ENCODE measurements at regions not wholly inside any gene's neighbourhood (a gene's known extent, or its start where the extent isn't known, plus 50 kb on each side); places are given as distances from the start of the nearest gene placed in this dataset.
"Not testable (repeated sequence)": the region's sequence is repeated elsewhere in the genome, so short reads cannot be mapped to it uniquely, and the experiment has no call there.

- no peak for DNase-seq
Observed at GRCh38 chr16:62816971-62817519, 780.8 kb upstream of the CDH8 start.

- no peak for DNase-seq
Observed at GRCh38 chr16:62814891-62815290, 778.7 kb upstream of the CDH8 start.

- no peak for DNase-seq
Observed at GRCh38 chr16:62805221-62805857, 769.1 kb upstream of the CDH8 start.

GRCh38 chr16:62794724-62795123, 758.5 kb upstream of the CDH8 start:
- no peak for DNase-seq

GRCh38 chr16:62780081-62780480, 743.8 kb upstream of the CDH8 start:
- not testable (repeated sequence) for DNase-seq

- DNase-seq: no peak
Observed at GRCh38 chr16:62764572-62764971, 728.3 kb upstream of the CDH8 start.

GRCh38 chr16:62760398-62760797, 724.2 kb upstream of the CDH8 start:
- no peak for DNase-seq

GRCh38 chr16:62755938-62756337, 719.7 kb upstream of the CDH8 start:
- DNase-seq: no peak

- no peak for DNase-seq
Observed at GRCh38 chr16:62752854-62753253, 716.6 kb upstream of the CDH8 start.

GRCh38 chr16:62751218-62751617, 715.0 kb upstream of the CDH8 start:
- no peak for DNase-seq

GRCh38 chr16:62741692-62742091, 705.5 kb upstream of the CDH8 start:
- DNase-seq: no peak

GRCh38 chr16:62738666-62739460, 702.6 kb upstream of the CDH8 start:
- no peak for DNase-seq

- DNase-seq: no peak
Observed at GRCh38 chr16:62732092-62732491, 695.9 kb upstream of the CDH8 start.

- not testable (repeated sequence) for DNase-seq
Observed at GRCh38 chr16:62724670-62725269, 688.5 kb upstream of the CDH8 start.

GRCh38 chr16:62720651-62721050, 684.4 kb upstream of the CDH8 start:
- no peak for DNase-seq

- no peak for DNase-seq
Observed at GRCh38 chr16:62717026-62717425, 680.8 kb upstream of the CDH8 start.

GRCh38 chr16:62715701-62716100, 679.5 kb upstream of the CDH8 start:
- DNase-seq: no peak

- no peak for DNase-seq
Observed at GRCh38 chr16:62712566-62712965, 676.3 kb upstream of the CDH8 start.

GRCh38 chr16:62711797-62712196, 675.6 kb upstream of the CDH8 start:
- DNase-seq: no peak

GRCh38 chr16:62709794-62710193, 673.6 kb upstream of the CDH8 start:
- no peak for DNase-seq

GRCh38 chr16:62701426-62701825, 665.2 kb upstream of the CDH8 start:
- DNase-seq: no peak

GRCh38 chr16:62700426-62701294, 664.4 kb upstream of the CDH8 start:
- no peak for DNase-seq

- DNase-seq: no peak
Observed at GRCh38 chr16:62692685-62693084, 656.4 kb upstream of the CDH8 start.

All from activated CD4-positive, alpha-beta T cell treated with anti-CD3 and anti-CD28 coated beads, Interleukin-2, amount 50 U/mL, for 16 hours (primary cell).